ENCODE measurements at regions not wholly inside any gene's neighbourhood (a gene's known extent, or its start where the extent isn't known, plus 50 kb on each side); places are given as distances from the start of the nearest gene placed in this dataset.

GRCh38 chr15:81507831-81508230 lies 133.8 kb upstream of the TMC3 start:
- Histone ChIP-seq H3K79me2 (ENCODE audit: insufficient read depth, low read length) (no peaks in the 10 kb centered on the region), H3K4me1 (ENCODE audit: insufficient read depth, low read length, poor library complexity, severe bottlenecking) (no peaks in the 10 kb centered on the region), H3K9ac (ENCODE audit: low read depth, low read length, poor library complexity, severe bottlenecking) (no peak overlapping the region), H3K9me3 (ENCODE audit: insufficient read depth, low read depth, low read length) (no peaks in the 10 kb centered on the region), H3K9me2 (replicated peaks; ENCODE audit: low read depth, low read length) (no peaks in the 10 kb centered on the region), H2AFZ (ENCODE audit: low read length) (no peak overlapping the region), H3K4me3 (ENCODE audit: low read length, poor library complexity, severe bottlenecking) (no peak overlapping the region), H3K36me3 (ENCODE audit: insufficient read depth, low read length) (no peaks in the 10 kb centered on the region), H4K20me1 (ENCODE audit: insufficient read depth, low read length, poor library complexity, severe bottlenecking) (no peaks in the 10 kb centered on the region), H3K4me2 (ENCODE audit: low read depth, low read length, poor library complexity, severe bottlenecking) (no peak overlapping the region), H3F3A (ENCODE audit: low read depth) (no peaks in the 10 kb centered on the region), H3K27me3 (ENCODE audit: insufficient read depth, low read length, poor library complexity, severe bottlenecking) (no peaks in the 10 kb centered on the region)
- TF ChIP-seq CTCF (conservative IDR thresholded peaks at IDR 0.05; ENCODE audit: low read length) = no peak

GRCh38 chr15:81506936-81507335 lies 132.9 kb upstream of the TMC3 start:
- H3K9me2 ChIP-seq (replicated peaks; ENCODE audit: low read depth, low read length) = no peaks in the 10 kb centered on the region
- H4K20me1 ChIP-seq (ENCODE audit: insufficient read depth, low read length, poor library complexity, severe bottlenecking) = no peaks in the 10 kb centered on the region
- no peaks in the 10 kb centered on the region for H3K9me3 ChIP-seq (ENCODE audit: insufficient read depth, low read depth, low read length)
- H3K79me2 ChIP-seq (ENCODE audit: insufficient read depth, low read length) = no peaks in the 10 kb centered on the region
- H3K27me3 ChIP-seq (ENCODE audit: insufficient read depth, low read length, poor library complexity, severe bottlenecking) = no peaks in the 10 kb centered on the region
- H3K9ac ChIP-seq (ENCODE audit: low read depth, low read length, poor library complexity, severe bottlenecking) = no peak overlapping the region
- no peaks in the 10 kb centered on the region for H3F3A ChIP-seq (ENCODE audit: low read depth)
- no peaks in the 10 kb centered on the region for H3K4me1 ChIP-seq (ENCODE audit: insufficient read depth, low read length, poor library complexity, severe bottlenecking)
- H3K4me3 ChIP-seq (ENCODE audit: low read length, poor library complexity, severe bottlenecking) = no peak overlapping the region
- no peaks in the 10 kb centered on the region for H3K36me3 ChIP-seq (ENCODE audit: insufficient read depth, low read length)
- TF ChIP-seq CTCF (conservative IDR thresholded peaks at IDR 0.05; ENCODE audit: low read length) = no peak
- no peak for TF ChIP-seq EZH2phosphoT487 (IDR thresholded peaks at IDR 0.05; ENCODE audit: borderline replicate concordance)
- H2AFZ ChIP-seq (ENCODE audit: low read length) = no peak overlapping the region
- H3K4me2 ChIP-seq (ENCODE audit: low read depth, low read length, poor library complexity, severe bottlenecking) = no peak overlapping the region

GRCh38 chr15:81506071-81506470 lies 132.1 kb upstream of the TMC3 start:
- Histone ChIP-seq H3K9me2 (replicated peaks; ENCODE audit: low read depth, low read length) (no peaks in the 10 kb centered on the region), H3F3A (ENCODE audit: low read depth) (no peaks in the 10 kb centered on the region), H3K4me3 (ENCODE audit: low read length, poor library complexity, severe bottlenecking) (no peak overlapping the region), H3K27me3 (ENCODE audit: insufficient read depth, low read length, poor library complexity, severe bottlenecking) (no peaks in the 10 kb centered on the region), H2AFZ (ENCODE audit: low read length) (no peak overlapping the region), H3K9ac (ENCODE audit: low read depth, low read length, poor library complexity, severe bottlenecking) (no peak overlapping the region), H4K20me1 (ENCODE audit: insufficient read depth, low read length, poor library complexity, severe bottlenecking) (no peaks in the 10 kb centered on the region), H3K79me2 (ENCODE audit: insufficient read depth, low read length) (no peaks in the 10 kb centered on the region), H3K4me2 (ENCODE audit: low read depth, low read length, poor library complexity, severe bottlenecking) (no peak overlapping the region), H3K36me3 (ENCODE audit: insufficient read depth, low read length) (no peaks in the 10 kb centered on the region), H3K4me1 (ENCODE audit: insufficient read depth, low read length, poor library complexity, severe bottlenecking) (no peaks in the 10 kb centered on the region), H3K9me3 (ENCODE audit: insufficient read depth, low read depth, low read length) (no peaks in the 10 kb centered on the region)
- no peak for TF ChIP-seq EZH2phosphoT487 (IDR thresholded peaks at IDR 0.05; ENCODE audit: borderline replicate concordance)
- TF ChIP-seq CTCF (conservative IDR thresholded peaks at IDR 0.05; ENCODE audit: low read length) = no peak

Measured in Loucy (cell line).